GM21737 (cell line): ENCODE measurements at regions not wholly inside any gene's neighbourhood (a gene's known extent, or its start where the extent isn't known, plus 50 kb on each side); places are given as distances from the start of the nearest gene placed in this dataset.

Source experiments
- ATAC-seq: cut with Tn5 transposase; IDR thresholded peaks from one replicate; pipeline ENCODE4 v1.9.1; 2021; ENCODE audit warnings: mild to moderate bottlenecking, moderate library complexity; ENCODE audit not compliant: unreplicated experiment

- no peak for ATAC-seq
Observed at GRCh38 chr9:79353856-79354520, 217.8 kb upstream of the TLE4 start.

- no peak for ATAC-seq
Observed at GRCh38 chr9:79357194-79357593, 214.6 kb upstream of the TLE4 start.

GRCh38 chr9:79357616-79358015 lies 214.1 kb upstream of the TLE4 start:
- no peak for ATAC-seq

GRCh38 chr9:79360387-79361347 lies 211.1 kb upstream of the TLE4 start:
- ATAC-seq: no peak

DNA sequence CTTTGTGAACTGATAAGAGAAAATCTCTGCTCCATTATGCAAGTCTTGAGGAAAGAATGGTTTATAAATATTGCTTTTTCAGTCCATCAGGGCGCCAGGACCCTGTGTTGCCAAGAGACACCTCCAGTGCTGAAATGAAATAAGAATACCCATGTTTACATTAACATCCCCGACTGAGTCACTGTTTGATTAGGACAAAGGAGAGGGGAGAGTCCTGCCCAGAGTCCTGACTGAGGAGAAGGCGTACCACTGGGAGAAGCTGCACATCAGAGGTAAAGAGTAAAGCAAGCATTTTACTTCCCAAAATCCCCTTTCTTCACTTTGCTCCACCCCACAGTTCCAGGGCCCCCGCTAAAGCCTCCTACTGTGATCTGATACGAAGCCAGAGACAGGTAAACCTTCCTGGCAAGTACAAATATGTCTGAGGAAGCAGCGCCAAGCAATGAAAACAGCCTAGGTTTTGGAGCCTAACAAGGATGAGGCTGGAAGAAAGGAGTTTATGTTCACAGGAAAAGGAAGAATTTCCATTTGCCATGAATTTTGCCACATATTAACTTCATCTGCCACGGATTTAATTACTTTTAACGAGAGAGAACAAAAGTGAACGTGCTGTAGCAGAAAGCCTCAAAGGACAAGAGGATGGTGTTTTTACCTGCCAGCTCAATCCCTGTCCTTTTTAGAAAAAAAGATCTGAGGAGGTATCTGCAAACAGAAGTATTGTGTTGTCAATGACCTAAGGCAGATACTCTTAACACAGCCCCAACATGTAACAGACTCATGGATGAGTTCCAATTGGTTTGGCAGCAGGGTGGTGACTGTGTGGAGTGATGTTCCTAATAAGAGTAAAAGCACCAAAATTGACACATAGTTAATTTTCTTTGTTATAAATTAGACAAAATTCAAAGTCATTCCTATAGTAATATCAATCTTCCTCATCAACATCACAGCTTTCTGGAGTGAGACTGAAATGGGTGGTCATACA lies 209.4 kb upstream of the TLE4 start:
- ATAC-seq: no peak

DNA sequence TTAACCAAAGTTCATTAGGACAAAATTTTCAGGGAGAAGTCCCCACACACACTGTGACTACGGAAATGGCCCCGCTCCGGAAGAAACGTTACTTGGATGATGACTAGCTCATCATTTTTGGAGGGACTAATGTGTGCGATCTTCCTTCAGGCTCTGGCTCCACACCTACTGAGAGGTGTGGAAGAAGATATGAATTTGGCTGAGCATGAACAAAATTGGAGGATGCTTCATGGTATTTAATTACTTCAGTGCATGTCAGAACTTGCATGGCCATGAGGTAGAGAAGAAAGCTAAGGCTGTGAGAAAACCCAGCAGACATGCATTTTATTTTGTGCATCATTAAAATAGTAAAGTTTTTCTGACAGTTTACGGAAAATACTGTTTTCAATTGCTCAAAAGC lies 202.1 kb upstream of the TLE4 start:
- no peak for ATAC-seq

DNA sequence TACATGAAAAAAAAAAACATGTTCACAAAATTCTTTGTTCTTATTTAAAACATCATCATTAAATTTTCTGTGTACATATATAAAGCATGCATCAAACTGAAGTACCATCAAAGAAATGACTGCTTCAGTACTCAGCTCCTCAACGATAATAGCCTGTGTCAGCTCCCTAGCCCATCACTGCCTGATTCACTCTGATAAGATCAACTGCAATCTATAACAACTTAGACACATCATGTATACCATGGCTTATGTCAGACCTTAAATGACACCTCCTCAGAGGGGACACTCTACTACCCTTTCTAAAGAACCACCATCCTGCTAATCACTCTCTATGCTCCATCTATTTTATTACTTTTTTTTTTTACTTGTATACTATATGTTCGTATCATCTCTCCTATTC lies 200.5 kb upstream of the TLE4 start:
- no peak for ATAC-seq

DNA sequence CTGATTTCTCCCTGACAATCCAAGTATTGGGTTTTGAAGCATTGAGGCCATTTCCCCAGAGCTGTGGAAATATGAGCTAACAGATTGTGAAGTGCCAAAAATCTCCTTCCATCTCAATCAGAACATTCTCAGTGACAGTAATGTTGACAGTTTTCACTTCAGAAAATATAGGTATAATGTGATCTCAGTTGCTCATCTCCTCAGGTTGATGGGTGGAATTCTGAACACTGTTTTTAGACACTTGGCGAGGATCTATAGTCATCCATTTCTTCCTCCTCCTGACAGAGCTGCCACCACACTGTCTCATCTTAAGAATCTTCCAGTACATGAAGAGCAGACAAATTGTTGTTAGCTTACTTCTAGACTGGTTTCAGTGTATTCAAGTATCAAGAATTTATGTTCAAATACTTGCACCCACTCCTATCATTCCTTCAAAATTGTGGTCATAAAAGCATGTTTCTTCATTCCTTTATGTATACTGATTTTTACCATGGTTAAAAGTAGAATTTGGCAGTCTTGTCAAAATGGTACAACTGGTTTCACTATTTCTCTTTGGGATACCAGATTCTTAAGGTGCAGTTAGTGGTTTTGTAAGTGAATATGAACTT lies 199.7 kb upstream of the TLE4 start:
- no peak for ATAC-seq

GRCh38 chr9:79377339-79377855 lies 194.4 kb upstream of the TLE4 start:
- no peak for ATAC-seq

GRCh38 chr9:79378107-79378506 lies 193.7 kb upstream of the TLE4 start:
- no peak for ATAC-seq

DNA sequence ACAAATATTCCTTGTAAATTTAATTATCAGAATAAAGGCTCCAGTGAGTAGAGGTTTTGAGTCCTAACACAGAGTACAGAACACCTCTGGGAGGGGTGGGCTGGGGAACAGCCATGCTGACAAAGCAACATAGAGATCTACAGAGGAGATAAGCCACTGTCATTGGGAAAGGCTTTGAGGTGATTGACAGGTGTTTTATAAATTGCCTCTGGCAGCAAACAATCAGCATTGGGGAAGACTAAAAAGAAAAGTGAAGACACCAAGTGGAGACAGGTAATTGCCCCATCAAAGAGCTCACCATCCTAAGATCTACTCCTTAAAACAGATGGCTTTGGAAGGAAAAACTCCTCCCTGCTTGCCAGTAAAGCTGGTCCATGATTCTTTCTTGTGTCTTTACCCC lies 189.7 kb upstream of the TLE4 start:
- ATAC-seq: no peak

- ATAC-seq: no peak
Observed at GRCh38 chr9:79382458-79382857, 189.3 kb upstream of the TLE4 start.

- ATAC-seq: no peak
Observed at GRCh38 chr9:79383096-79383495, 188.7 kb upstream of the TLE4 start.

DNA sequence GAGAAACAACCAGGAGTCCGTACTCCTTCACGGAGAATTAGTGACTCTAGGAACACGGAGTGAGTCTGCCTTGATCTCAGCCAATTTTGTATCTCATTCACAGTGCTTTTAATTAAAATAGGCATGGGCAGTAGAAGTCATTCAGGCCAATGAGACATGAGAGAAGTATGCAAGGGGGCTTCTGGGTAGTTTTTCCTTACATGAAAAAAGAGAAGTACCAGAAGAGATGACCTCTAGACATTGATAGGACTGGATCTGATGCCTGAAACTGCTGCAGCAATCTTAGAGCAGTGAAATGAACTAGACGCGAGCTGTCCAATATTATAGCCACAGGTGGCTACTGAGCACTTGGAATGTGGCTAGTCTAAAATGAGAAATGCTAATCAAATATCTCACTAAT lies 187.7 kb upstream of the TLE4 start:
- no peak for ATAC-seq

GRCh38 chr9:79384501-79384900 lies 187.3 kb upstream of the TLE4 start:
- ATAC-seq: no peak

DNA sequence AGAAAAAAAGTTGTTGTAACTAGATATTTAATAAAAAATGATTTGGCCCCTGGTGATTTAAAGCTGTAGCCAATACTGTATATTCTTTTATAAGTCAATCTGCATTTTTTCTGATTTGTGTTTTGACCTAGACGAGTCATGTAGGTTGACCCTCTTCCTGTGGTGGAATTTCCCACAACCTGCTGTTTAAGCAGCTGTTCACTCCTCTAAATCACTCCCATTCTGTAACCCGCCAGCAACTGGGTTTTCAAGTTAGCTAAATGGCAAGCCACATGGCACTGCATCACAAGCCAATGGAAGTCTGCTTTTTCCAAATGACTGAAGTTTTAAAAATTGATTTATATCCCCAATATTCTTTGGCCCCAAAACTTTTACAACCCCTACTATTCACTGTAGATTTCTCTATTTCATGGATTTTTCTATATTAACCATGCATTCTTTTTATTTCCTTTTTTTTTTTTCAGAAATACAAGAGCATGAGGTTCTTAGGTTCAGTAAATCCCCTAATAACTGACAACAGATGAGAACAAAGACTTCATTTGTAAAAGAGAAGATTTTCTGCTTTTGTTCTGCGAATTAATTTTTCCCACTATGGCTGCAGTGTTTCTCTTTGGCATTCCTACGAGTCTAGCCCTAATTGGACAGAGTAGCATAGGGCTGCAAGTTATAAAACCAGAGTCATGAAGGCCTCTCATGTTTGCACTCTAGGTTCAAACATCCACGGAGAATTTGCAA lies 184.5 kb upstream of the TLE4 start:
- no peak for ATAC-seq

DNA sequence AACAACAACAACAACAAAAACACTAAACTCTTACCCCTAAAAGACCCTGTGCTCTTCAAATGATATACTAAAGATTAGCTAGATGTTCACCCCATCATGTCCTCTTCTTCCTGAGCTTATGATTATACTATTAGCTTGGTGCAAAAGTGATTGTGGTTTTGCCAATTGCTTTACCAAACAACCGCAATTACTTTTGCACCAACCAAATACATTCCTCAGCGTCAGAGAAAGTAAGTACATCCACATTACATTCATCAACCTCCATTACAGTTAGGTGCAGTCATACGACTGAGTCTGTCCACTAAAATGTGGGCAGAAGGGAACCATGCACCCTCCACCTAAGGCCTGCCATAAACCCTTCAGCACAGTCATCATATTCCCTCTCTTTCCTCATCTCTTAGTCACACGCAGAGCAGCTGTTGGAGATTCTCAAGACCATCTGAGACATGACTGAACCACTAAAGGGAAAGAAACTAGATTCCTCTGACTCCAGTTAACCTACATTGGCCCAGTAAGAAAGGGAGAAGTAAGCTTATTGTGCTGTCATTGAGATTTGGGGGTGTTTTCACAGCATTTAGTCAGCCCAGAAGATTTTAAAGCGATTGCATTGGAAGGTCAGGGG lies 181.6 kb upstream of the TLE4 start:
- ATAC-seq: no peak

DNA sequence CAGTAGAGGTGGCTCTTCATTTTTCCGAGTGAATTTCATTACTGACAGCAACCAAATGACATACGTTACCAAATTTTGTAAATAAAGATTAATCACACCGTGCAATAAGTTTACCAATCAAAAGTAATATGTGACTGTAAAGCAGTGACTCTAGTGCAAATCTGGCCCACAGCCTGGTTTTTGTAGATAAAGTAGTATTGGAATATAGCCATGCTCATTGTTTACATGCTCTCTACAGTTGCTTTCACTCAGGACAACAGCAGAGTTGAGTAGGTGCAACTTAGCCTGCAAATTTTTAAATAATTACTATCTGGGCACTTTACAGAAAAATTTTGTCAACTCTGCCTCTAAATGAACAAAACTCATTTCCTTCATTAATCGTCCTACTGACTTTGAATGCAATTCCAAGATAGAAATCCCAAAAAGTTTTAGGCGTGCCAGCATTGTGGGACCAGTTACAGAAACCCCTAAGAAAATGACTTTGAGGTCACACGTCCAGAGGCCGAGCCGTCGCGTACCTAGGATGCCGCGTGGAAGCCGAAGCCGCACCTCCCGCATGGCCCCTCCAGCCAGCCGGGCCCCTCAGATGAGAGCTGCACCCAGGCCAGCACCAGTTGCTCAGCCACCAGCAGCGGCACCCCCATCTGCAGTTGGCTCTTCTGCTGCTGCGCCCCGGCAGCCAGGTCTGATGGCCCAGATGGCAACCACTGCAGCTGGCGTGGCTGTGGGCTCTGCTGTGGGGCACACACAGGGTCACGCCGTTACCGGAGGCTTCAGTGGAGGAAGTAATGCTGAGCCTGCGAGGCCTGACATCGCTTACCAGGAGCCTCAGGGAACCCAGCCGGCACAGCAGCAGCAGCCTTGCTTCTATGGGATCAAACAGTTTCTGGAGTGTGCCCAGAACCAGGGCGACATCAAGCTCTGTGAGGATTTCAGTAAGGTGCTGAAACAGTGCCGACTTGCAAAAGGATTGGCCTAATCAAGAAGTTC lies 180.7 kb upstream of the TLE4 start:
- no peak for ATAC-seq
